ENCODE measurements at regions not wholly inside any gene's neighbourhood (a gene's known extent, or its start where the extent isn't known, plus 50 kb on each side); places are given as distances from the start of the nearest gene placed in this dataset.

DNA sequence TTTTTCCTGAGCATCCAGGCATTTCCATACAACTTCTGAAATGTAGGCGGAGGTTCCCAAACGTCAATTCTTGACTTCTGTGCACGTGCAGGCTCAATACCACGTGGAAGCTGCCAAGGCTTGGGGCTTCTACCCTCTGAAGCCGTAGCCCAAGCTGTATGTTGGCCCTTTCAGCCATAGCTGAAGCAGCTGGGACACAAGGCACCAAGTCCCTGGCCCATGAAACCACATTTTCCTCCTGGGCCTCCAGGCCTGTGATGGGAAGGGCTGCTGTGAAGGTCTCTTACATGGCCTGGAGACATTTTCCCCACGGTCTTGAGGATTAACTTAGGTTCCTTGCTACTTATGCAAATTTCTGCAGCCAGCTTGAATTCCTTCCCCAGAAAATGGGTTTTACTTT lies 103.6 kb downstream of the NREP start:
- H2BK15ac ChIP-seq (ENCODE audit: low read depth, low read length) = no peak overlapping the region
- no peaks in the 10 kb centered on the region for H3K36me3 ChIP-seq (ENCODE audit: control insufficient read depth, insufficient read depth, low read length)
- no peak overlapping the region for H3K18ac ChIP-seq (ENCODE audit: low read depth, low read length)
- dilution Hi-C loops (cut with HindIII; ENCODE audit: low sequenced_read_pairs, unreplicated experiment) = no loop called here
- H3K27ac ChIP-seq (ENCODE audit: insufficient read depth, low read length) = no peak overlapping the region
- H2BK5ac ChIP-seq (ENCODE audit: low read depth, low read length, poor library complexity, severe bottlenecking) = no peak overlapping the region
- CTCF ChIA-PET = interaction anchor here (0.5 kb wide), 1 partner anchor 122 kb away, joined by 3 read pairs; no protein-coding TSS in a partner anchor
- H2BK20ac ChIP-seq (ENCODE audit: low read depth, low read length) = no peak overlapping the region
- no peak overlapping the region for H3K23ac ChIP-seq (ENCODE audit: low read depth, low read length)
- no peaks in the 10 kb centered on the region for H3K9me3 ChIP-seq (ENCODE audit: control insufficient read depth, insufficient read depth, low read length)
- no peaks in the 10 kb centered on the region for H4K20me1 ChIP-seq (ENCODE audit: insufficient read depth, low read length)
- in situ Hi-C loops (cut with MboI; ENCODE audit: low sequenced_read_pairs) = no loop called here
- H3K27me3 ChIP-seq (ENCODE audit: control insufficient read depth, insufficient read depth, low read length) = peaks cover 2% of the 10 kb centered on the region
- no peak overlapping the region for H3K14ac ChIP-seq (replicated peaks; ENCODE audit: low read depth, low read length)
- DNase-seq = no peak
- H2AK5ac ChIP-seq (ENCODE audit: low read depth, low read length) = no peak overlapping the region
- H2AFZ ChIP-seq (replicated peaks; ENCODE audit: low read length, poor library complexity) = no peak overlapping the region
- H3K4me2 ChIP-seq (ENCODE audit: low read depth, low read length) = no peak overlapping the region
- no peak overlapping the region for H2AK9ac ChIP-seq (replicated peaks; ENCODE audit: low read depth, low read length, poor library complexity)
- POLR2A ChIA-PET (ENCODE audit: unreplicated experiment) = no interaction called here
- WGBS, 2 experiments (ENCODE audit: extremely low coverage in 2 of 2, insufficient read length in 1 of 2) = 75% methylated on average over 1 of the region's 6 CpGs; no CpG with 5 or more reads in 1 of the 2 experiments
- no peak overlapping the region for H3K4ac ChIP-seq (ENCODE audit: low read depth, low read length)
- no TSS peak for BruUV-seq (replicated peaks)
- H3K56ac ChIP-seq (ENCODE audit: extremely low read depth, insufficient read depth, low read length) = no peak overlapping the region
- no peak overlapping the region for H4K8ac ChIP-seq (ENCODE audit: low read depth in 2 of 2, low read length in 2 of 2)
- H4K5ac ChIP-seq (ENCODE audit: low read depth, low read length) = no peak overlapping the region
- no peak overlapping the region for H3K9ac ChIP-seq (ENCODE audit: low read depth, low read length)
- no peak for ATAC-seq (ENCODE audit: low read depth)
- H3K4me3 ChIP-seq (ENCODE audit: insufficient read depth, low read depth, low read length) = no peak overlapping the region
- no peaks in the 10 kb centered on the region for H3K9me1 ChIP-seq (ENCODE audit: insufficient read depth, low read length)
- intact Hi-C loops (cut with micrococcal nuclease) = no loop called here
- TF ChIP-seq NFE2L2 (IDR thresholded peaks at IDR 0.05; ENCODE audit: low read depth, low read length) = no peak
- no peak for TF ChIP-seq FOS (IDR thresholded peaks at IDR 0.05; ENCODE audit: low read depth, low read length)
- H4K91ac ChIP-seq (ENCODE audit: insufficient read depth, low read depth, low read length) = no peak overlapping the region
- H3K4me1 ChIP-seq (ENCODE audit: control insufficient read depth, insufficient read depth, low read length) = no peaks in the 10 kb centered on the region
- H2BK120ac ChIP-seq (ENCODE audit: low read depth, low read length) = no peak overlapping the region
- no peaks in the 10 kb centered on the region for H3K79me1 ChIP-seq (ENCODE audit: low read depth in 1 of 2, low read length in 2 of 2)

Measured in IMR-90 (cell line).